Hepatocyte (in vitro differentiated cells): ENCODE measurements at regions not wholly inside any gene's neighbourhood (a gene's known extent, or its start where the extent isn't known, plus 50 kb on each side); places are given as distances from the start of the nearest gene placed in this dataset.

Experiments used
- CTCF ChIP-seq: fragments of 200-600 bp; sonication (generic); IDR thresholded peaks from 2 replicates; pipeline ENCODE4 v1.5.1; 2016; ENCODE audit warnings: antibody characterized with exemption, mild to moderate bottlenecking; ENCODE audit not compliant: poor library complexity
- EZH2 ChIP-seq: fragments of 200-600 bp; sonication (generic); IDR thresholded peaks from 2 replicates; pipeline ENCODE4 v1.6.1; 2016; ENCODE audit warnings: antibody characterized with exemption, mild to moderate bottlenecking, borderline replicate concordance

GRCh38 chr4:127001933-127002332 is 630.8 kb upstream of the INTU start:
- TF ChIP-seq CTCF (no peak), EZH2 (no peak)
